GM12878 (cell line): ENCODE measurements at regions not wholly inside any gene's neighbourhood (a gene's known extent, or its start where the extent isn't known, plus 50 kb on each side); places are given as distances from the start of the nearest gene placed in this dataset.

ENCODE experiments used
- ATAC-seq: fragments of 200-7000 bp; cut with Tn5 transposase; 3 replicates; pipeline ENCODE4 v1.9.1; 2020; ENCODE audit warnings: mild to moderate bottlenecking, moderate library complexity
- BruUV-seq: library from RNA; stranded (reverse); fragments of 400-500 nt; replicated peaks from 2 replicates; lab custom pipeline; 2021; lab: Mats Ljungman, UMichigan
- CTCF ChIA-PET: fragments of 300-600 bp; sonication (Branson Sonifier 250); formaldehyde crosslinking; extraction: SDS; loops from one replicate; lab custom pipeline; 2021; ENCODE audit warnings: inconsistent platforms; lab: Yijun Ruan, JAX
- POLR2A ChIA-PET: fragments of 350-600 bp; formaldehyde crosslinking; extraction: SDS; loops from one replicate; lab custom pipeline; 2021; ENCODE audit warnings: inconsistent platforms; lab: Charles Lee
- RAD21 ChIA-PET: fragments of 300-600 bp; sonication (Branson Sonifier 250); formaldehyde crosslinking; loops from one replicate; lab custom pipeline; 2023; ENCODE audit warnings: antibody characterized with exemption; ENCODE audit not compliant: unreplicated experiment; lab: Charles Lee
- SMC1A ChIA-PET: fragments of 300-600 bp; sonication (Branson Sonifier 250); formaldehyde crosslinking; loops from one replicate; lab custom pipeline; 2023; ENCODE audit not compliant: unreplicated experiment, uncharacterized antibody; lab: Charles Lee
- DNase-seq: peaks from one replicate; pipeline ENCODE4 v3.0.0-alpha.2; 2011; ENCODE audit warnings: low read depth, low spot score
- FAIRE-seq: peaks from 3 replicates; lab custom pipeline; 2011; peaks lifted over from hg19 to GRCh38; lab: Jason Lieb, UNC
- H2AFZ ChIP-seq: 2 replicates; pipeline ENCODE4 v1.6.0; 2011; ENCODE audit warnings: low read depth, low read length, control low read depth; ENCODE audit not compliant: control insufficient read depth
- H3K27ac ChIP-seq: 2 replicates; pipeline ENCODE4 v1.5.1; 2011; ENCODE audit warnings: control low read depth; ENCODE audit not compliant: control insufficient read depth, insufficient read depth
- H3K27me3 ChIP-seq, 2 experiments: replicated peaks in 1 of 2; 2 replicates each; pipeline versions ENCODE4 v1.6.0 to v1.6.1; 2011; ENCODE audit warnings: low read length in 1 of 2; ENCODE audit not compliant: control insufficient read depth in 2 of 2, insufficient read depth in 2 of 2
- H3K36me3 ChIP-seq, 2 experiments: 2 replicates each; pipeline ENCODE4 v1.5.1; 2011; ENCODE audit warnings: low read length in 1 of 2; ENCODE audit not compliant: control insufficient read depth in 2 of 2, insufficient read depth in 2 of 2
- H3K4me1 ChIP-seq: 2 replicates; pipeline ENCODE4 v1.6.1; 2011; ENCODE audit warnings: mild to moderate bottlenecking, low read length, moderate library complexity, mixed read lengths; ENCODE audit not compliant: control insufficient read depth, insufficient read depth
- H3K4me2 ChIP-seq: 2 replicates; pipeline ENCODE4 v1.6.0; 2011; ENCODE audit warnings: control low read depth; ENCODE audit not compliant: control insufficient read depth, insufficient read depth
- H3K4me3 ChIP-seq: fragments of 200-600 bp; sonication (generic); 2 replicates; pipeline ENCODE4 v1.5.1; 2016
- H3K79me2 ChIP-seq: 2 replicates; pipeline ENCODE4 v1.6.0; 2011; ENCODE audit warnings: low read length; ENCODE audit not compliant: control insufficient read depth, insufficient read depth
- H3K9ac ChIP-seq: 2 replicates; pipeline ENCODE4 v1.8.0; 2011; ENCODE audit warnings: low read length, control low read depth, mixed read lengths; ENCODE audit not compliant: control insufficient read depth, insufficient read depth
- H3K9me3 ChIP-seq: replicated peaks from 3 replicates; pipeline ENCODE4 v1.5.1; 2011; ENCODE audit warnings: mild to moderate bottlenecking, low read length; ENCODE audit not compliant: control insufficient read depth, insufficient read depth
- H4K20me1 ChIP-seq: 2 replicates; pipeline ENCODE4 v1.6.0; 2011; ENCODE audit not compliant: control insufficient read depth, insufficient read depth
- ETV6 ChIP-seq, 2 experiments: fragments of 450-650 bp in 1 of 2; IDR thresholded peaks in 1 of 2; conservative IDR thresholded peaks in 1 of 2; 2 replicates each; pipeline ENCODE4 v1.6.1; 2014; ENCODE audit warnings: antibody characterized with exemption in 1 of 2, borderline replicate concordance in 1 of 2, low read depth in 1 of 2, mild to moderate bottlenecking in 1 of 2, moderate library complexity in 1 of 2
- NFXL1 ChIP-seq: fragments of 450-650 bp; IDR thresholded peaks from 2 replicates; pipeline ENCODE4 v1.6.1; 2017; ENCODE audit warnings: antibody characterized with exemption, mild to moderate bottlenecking, borderline replicate concordance
- ZNF687 ChIP-seq: fragments of 450-650 bp; IDR thresholded peaks from 2 replicates; pipeline ENCODE4 v1.6.1; 2017; ENCODE audit warnings: mild to moderate bottlenecking, moderate library complexity
- WGBS: methylation state at CpG from one replicate; pipeline ENCODE4 v1.1.6; 2016; ENCODE audit warnings: low lambda C conversion rate; ENCODE audit not compliant: insufficient replicate concordance, insufficient coverage; ENCODE audit errors: missing lambda C conversion rate; 5-methylcytosine and 5-hydroxymethylcytosine counted together
- in situ Hi-C: fragments of 300-500 bp; cut with MboI; formaldehyde crosslinking; loops from 9 replicates; pipeline ENCODE4 v1.14.3; 2018; ENCODE audit warnings: mixed read lengths
- intact Hi-C: fragments of 100-400 bp; cut with micrococcal nuclease; formaldehyde crosslinking; loops from one replicate; pipeline ENCODE4 v1.14.2; 2022; ENCODE audit not compliant: unreplicated experiment

DNA sequence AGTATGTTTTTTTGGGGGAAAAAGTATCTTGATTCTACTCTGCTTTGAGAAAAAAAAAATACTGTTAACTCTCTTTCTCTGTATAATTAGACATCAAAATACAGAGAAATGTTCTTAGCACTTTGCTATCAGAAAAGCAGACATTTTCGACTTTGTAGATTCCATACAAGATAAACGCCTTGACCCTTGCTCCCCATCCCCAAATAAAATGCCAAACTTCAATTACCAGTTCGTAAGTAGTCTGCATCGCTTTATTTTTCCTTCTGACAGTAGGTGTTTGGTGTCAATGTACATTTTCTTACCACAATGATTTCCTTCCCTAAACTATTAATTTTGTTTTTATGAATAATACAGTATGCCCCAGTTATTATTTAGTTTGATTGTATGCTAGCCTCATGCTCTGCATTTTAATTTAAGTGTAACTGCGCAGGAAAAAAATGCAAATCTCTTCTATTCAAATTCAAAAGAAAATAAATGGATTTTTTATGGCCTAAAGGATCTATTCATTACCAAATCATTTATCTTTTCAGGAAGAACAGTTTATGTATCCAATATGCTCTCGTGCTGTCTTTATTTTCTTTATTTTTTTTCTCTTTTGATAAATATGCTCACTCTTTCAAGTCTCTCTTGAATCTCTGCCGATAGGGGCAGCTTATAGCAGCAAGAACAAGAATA, 84.8 kb upstream of the ZNF217 start:
- ChIA-PET POLR2A (interaction anchor here (0.6 kb wide), 1 partner anchor 237 kb away, joined by 3 read pairs; no protein-coding TSS in a partner anchor), RAD21 (interaction anchor here (0.7 to 1.7 kb wide), 2 partner anchors 18 to 22 kb away, joined by 3 to 7 read pairs; no protein-coding TSS in a partner anchor)
- H3K4me2 ChIP-seq = no peak overlapping the region
- TF ChIP-seq NFXL1 (0 out of 2 replicates have a peak, but pooled peaks have one; percentile 18), ZNF687 (no peak), ETV6 (conservative IDR thresholded peaks at IDR 0.05 in 1 of 2, IDR thresholded peaks at IDR 0.05 in 1 of 2; ENCODE audit: borderline replicate concordance in 1 of 2, low read depth in 1 of 2) (peak in 1 of 2 experiments; percentile 89; a peak in 2 of 4 replicates)
- TF ChIP-seq, all 136 proteins: peak for 2
- peaks cover 8% of the 10 kb centered on the region; the same call in 1 of the 2 replicates for H3K4me1 ChIP-seq
- H3K4me3 ChIP-seq = no peak overlapping the region
- H4K20me1 ChIP-seq = no peaks in the 10 kb centered on the region
- in situ Hi-C loops = no loop called here
- no peak for ATAC-seq
- no peaks in the 10 kb centered on the region for H3K27me3 ChIP-seq
- no peak for FAIRE-seq
- H3K79me2 ChIP-seq = no peaks in the 10 kb centered on the region
- no peak for DNase-seq
- no peaks in the 10 kb centered on the region for H3K9me3 ChIP-seq
- no peaks in the 10 kb centered on the region for H3K36me3 ChIP-seq
- H3K9ac ChIP-seq = no peak overlapping the region
- intact Hi-C loops = no loop called here
- no TSS peak for BruUV-seq
- 55% methylated on average over 7 of the region's 7 CpGs for WGBS
- ChIA-PET CTCF (interaction anchor here (1.1 to 1.2 kb wide), 2 partner anchors 9 to 13 kb away, joined by 4 to 5 read pairs; no protein-coding TSS in a partner anchor), SMC1A (interaction anchor here (0.7 to 1.9 kb wide), 4 partner anchors 9 to 18 kb away, joined by 4 to 6 read pairs (median 4); no protein-coding TSS in a partner anchor)
- no peak overlapping the region for H3K27ac ChIP-seq
- peak overlapping the region; percentile 31 for H2AFZ ChIP-seq
